ENCODE measurements at regions not wholly inside any gene's neighbourhood (a gene's known extent, or its start where the extent isn't known, plus 50 kb on each side); places are given as distances from the start of the nearest gene placed in this dataset.

- TF ChIP-seq EZH2 (IDR thresholded peaks at IDR 0.05; ENCODE audit: borderline replicate concordance) (no peak), EZH2phosphoT487 (IDR thresholded peaks at IDR 0.05; ENCODE audit: low read depth, severe bottlenecking, unreplicated experiment) (no peak)
- TF ChIP-seq, protein P1, sequence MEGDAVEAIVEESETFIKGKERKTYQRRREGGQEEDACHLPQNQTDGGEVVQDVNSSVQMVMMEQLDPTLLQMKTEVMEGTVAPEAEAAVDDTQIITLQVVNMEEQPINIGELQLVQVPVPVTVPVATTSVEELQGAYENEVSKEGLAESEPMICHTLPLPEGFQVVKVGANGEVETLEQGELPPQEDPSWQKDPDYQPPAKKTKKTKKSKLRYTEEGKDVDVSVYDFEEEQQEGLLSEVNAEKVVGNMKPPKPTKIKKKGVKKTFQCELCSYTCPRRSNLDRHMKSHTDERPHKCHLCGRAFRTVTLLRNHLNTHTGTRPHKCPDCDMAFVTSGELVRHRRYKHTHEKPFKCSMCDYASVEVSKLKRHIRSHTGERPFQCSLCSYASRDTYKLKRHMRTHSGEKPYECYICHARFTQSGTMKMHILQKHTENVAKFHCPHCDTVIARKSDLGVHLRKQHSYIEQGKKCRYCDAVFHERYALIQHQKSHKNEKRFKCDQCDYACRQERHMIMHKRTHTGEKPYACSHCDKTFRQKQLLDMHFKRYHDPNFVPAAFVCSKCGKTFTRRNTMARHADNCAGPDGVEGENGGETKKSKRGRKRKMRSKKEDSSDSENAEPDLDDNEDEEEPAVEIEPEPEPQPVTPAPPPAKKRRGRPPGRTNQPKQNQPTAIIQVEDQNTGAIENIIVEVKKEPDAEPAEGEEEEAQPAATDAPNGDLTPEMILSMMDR (IDR thresholded peaks at IDR 0.05; ENCODE audit: poor library complexity): no peak
Observed at GRCh38 chr18:47512056-47512455, 260.6 kb upstream of the SKOR2 start.

Data from hepatocyte (in vitro differentiated cells).